ENCODE measurements at regions not wholly inside any gene's neighbourhood (a gene's known extent, or its start where the extent isn't known, plus 50 kb on each side); places are given as distances from the start of the nearest gene placed in this dataset.
A peak's percentile ranks its signal among the peaks of the same experiment; 100 is the strongest.

GRCh38 chr7:12090757-12091221, 120.3 kb upstream of the TMEM106B start:
- no peaks in the 10 kb centered on the region for H3K27me3 ChIP-seq
- H3K9me3 ChIP-seq, result peaks cover 0 to 7% (median 0%) of the 10 kb centered on the region in 12 donors
- WGBS, 4 donors, result 53 to 77% (median 59%) methylated on average over 4 to 5 of the region's 5 CpGs
- no peak overlapping the region for H3K27ac ChIP-seq
- H3K4me1 ChIP-seq, result no peaks in the 10 kb centered on the region
- intact Hi-C loops (cut with DNase I), result no loop called here
- H3K4me3 ChIP-seq, result no peak overlapping the region
- H3K36me3 ChIP-seq, result no peaks in the 10 kb centered on the region
- TF ChIP-seq POLR2A (IDR thresholded peaks at IDR 0.05) (no peak), CTCF (IDR thresholded peaks at IDR 0.05) (no peak)
- DNase-seq (peak in 1 of 5 donors; percentile 51), ATAC-seq (no peak)

- TF ChIP-seq CTCF (IDR thresholded peaks at IDR 0.05) (no peak), POLR2A (IDR thresholded peaks at IDR 0.05) (no peak)
- H3K36me3 ChIP-seq, result no peaks in the 10 kb centered on the region
- no peaks in the 10 kb centered on the region for H3K4me1 ChIP-seq
- ATAC-seq (no peak), DNase-seq (no peak)
- no peak overlapping the region for H3K4me3 ChIP-seq
- H3K27me3 ChIP-seq, result no peaks in the 10 kb centered on the region
- intact Hi-C loops (cut with DNase I), result no loop called here
- peaks cover 0 to 7% (median 0%) of the 10 kb centered on the region in 12 donors for H3K9me3 ChIP-seq
- 73 to 79% (median 77%) methylated on average over 4 of the region's 4 CpGs for WGBS, 4 donors
- H3K27ac ChIP-seq, result no peak overlapping the region
Observed at GRCh38 chr7:12091231-12091630, 119.9 kb upstream of the TMEM106B start.

- Histone ChIP-seq H3K4me3 (no peak overlapping the region), H3K27ac (no peak overlapping the region), H3K36me3 (no peaks in the 10 kb centered on the region), H3K27me3 (no peaks in the 10 kb centered on the region), H3K4me1 (no peaks in the 10 kb centered on the region), H3K9me3 (no peaks in the 10 kb centered on the region)
- TF ChIP-seq CTCF (IDR thresholded peaks at IDR 0.05), result no peak
- no peak for TF ChIP-seq POLR2A (IDR thresholded peaks at IDR 0.05)
- DNase-seq, result no peak
- intact Hi-C loops (cut with DNase I), result no loop called here
- no peak for ATAC-seq
- 56 to 69% (median 59%) methylated on average over 5 of the region's 5 CpGs for WGBS, 4 donors
Observed at GRCh38 chr7:12092499-12093130, 118.5 kb upstream of the TMEM106B start.

- no peaks in the 10 kb centered on the region for H3K36me3 ChIP-seq
- H3K27ac ChIP-seq, result no peak overlapping the region
- no peak for ATAC-seq
- intact Hi-C loops (cut with DNase I), result no loop called here
- no peak for DNase-seq
- no peaks in the 10 kb centered on the region for H3K27me3 ChIP-seq
- no peaks in the 10 kb centered on the region for H3K9me3 ChIP-seq
- WGBS, 4 donors, result 89 to 98% (median 95%) methylated on average over 1 of the region's 1 CpG
- TF ChIP-seq POLR2A (IDR thresholded peaks at IDR 0.05) (no peak), CTCF (IDR thresholded peaks at IDR 0.05) (no peak)
- H3K4me3 ChIP-seq, result no peak overlapping the region
- H3K4me1 ChIP-seq, result no peaks in the 10 kb centered on the region
Observed at GRCh38 chr7:12093365-12093764, 117.7 kb upstream of the TMEM106B start.

Data from heart left ventricle (tissue), 16 donors.